SK-N-MC (cell line): ENCODE measurements at regions not wholly inside any gene's neighbourhood (a gene's known extent, or its start where the extent isn't known, plus 50 kb on each side); places are given as distances from the start of the nearest gene placed in this dataset.
A peak's percentile ranks its signal among the peaks of the same experiment; 100 is the strongest.

ENCODE experiments used
- DNase-seq: peaks from one replicate; pipeline ENCODE4 v3.0.0-alpha.2; 2011; ENCODE audit warnings: low read depth, low spot score
- H3K27ac ChIP-seq: fragments of 200-600 bp; sonication (generic); 2 replicates; pipeline ENCODE4 v1.5.1; 2016; ENCODE audit warnings: mixed run types
- H3K36me3 ChIP-seq: fragments of 200-600 bp; sonication (generic); 2 replicates; pipeline ENCODE4 v1.6.1; 2017; ENCODE audit warnings: antibody characterized with exemption, low read length, mixed read lengths; ENCODE audit not compliant: insufficient read depth
- H3K4me3 ChIP-seq: fragments of 200-600 bp; sonication (generic); 2 replicates; pipeline ENCODE4 v1.5.1; 2016
- H3K9ac ChIP-seq: fragments of 200-600 bp; sonication (generic); 2 replicates; pipeline ENCODE4 v1.8.0; 2017; ENCODE audit warnings: mixed run types, mixed read lengths; ENCODE audit not compliant: insufficient read length
- H3K9me3 ChIP-seq: fragments of 200-600 bp; sonication (generic); 2 replicates; pipeline ENCODE4 v1.6.1; 2017; ENCODE audit warnings: low read depth, mild to moderate bottlenecking, antibody characterized with exemption, low read length, moderate library complexity, mixed read lengths
- EZH2 ChIP-seq: fragments of 200-600 bp; sonication (generic); IDR thresholded peaks from one replicate; pipeline ENCODE4 v1.6.1; 2017; ENCODE audit warnings: antibody characterized with exemption
- FOXP2 ChIP-seq: optimal IDR thresholded peaks from 2 replicates; pipeline ENCODE3; 2011; ENCODE audit warnings: mild to moderate bottlenecking, moderate library complexity; ENCODE audit not compliant: insufficient read depth; ENCODE audit errors: extremely low read length, control extremely low read depth
- POLR2AphosphoS5 ChIP-seq: IDR thresholded peaks from 2 replicates; pipeline ENCODE4 v1.6.1; 2012; ENCODE audit warnings: mild to moderate bottlenecking, low read depth, low read length, borderline replicate concordance

DNA sequence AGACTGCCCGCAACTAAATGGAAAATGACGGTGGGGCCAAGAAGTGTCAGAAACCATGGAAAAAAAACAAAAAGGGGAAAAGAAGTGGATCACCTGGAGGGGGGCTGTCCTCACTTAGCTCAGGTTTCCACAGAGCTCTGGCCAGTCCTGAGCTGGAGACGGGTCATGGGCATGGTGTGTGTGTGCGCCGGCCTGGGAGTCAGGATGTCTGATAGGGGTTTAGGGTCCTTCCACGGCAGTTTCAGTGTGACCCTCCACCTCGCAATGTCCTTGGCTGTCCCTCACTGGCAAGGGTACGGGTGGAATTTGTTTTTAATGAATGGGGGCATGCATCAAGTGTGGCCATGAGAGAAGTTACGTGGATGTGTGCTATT lies 133.2 kb upstream of the MEIS1 start:
- Histone ChIP-seq H3K4me3 (no peak overlapping the region), H3K36me3 (no peaks in the 10 kb centered on the region), H3K9me3 (no peaks in the 10 kb centered on the region), H3K9ac (no peak overlapping the region), H3K27ac (no peak overlapping the region)
- TF ChIP-seq POLR2AphosphoS5, result no peak
- DNase-seq, result no peak

DNA sequence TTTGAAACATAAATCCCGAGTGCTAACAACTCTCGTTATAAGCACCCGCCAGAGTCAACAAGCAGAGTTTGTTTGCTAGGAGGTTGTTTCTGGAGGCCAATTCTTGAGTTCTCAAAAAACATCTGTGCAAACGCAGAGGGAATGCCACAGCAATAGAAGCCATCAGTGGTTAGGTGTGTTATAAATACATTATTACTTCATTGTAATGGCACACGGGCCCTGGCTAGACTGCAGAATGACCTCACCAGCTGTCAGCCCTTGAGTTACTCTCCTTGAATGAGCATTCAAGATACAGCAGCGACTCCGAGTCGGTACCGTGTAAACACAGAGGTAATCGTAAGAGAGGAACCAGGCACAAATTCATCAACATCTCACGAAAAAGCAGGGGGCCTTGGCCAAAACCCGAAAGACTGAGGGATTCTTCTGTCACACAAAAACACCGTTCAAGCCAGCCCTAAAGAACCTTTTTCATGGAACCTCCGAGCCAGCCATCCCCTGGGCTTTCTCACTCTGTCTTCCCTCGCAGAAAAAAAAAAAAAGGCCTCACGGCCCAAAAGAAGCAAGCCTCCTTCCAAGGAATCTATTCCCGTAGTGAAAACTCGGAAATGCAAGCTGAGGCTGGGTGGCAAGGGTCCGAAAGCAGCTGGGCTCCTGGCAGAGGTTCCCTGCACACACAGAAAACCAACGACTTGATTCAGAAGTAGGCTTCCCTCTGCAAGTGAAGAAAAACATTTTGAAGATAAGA lies 133.7 kb upstream of the MEIS1 start:
- Histone ChIP-seq H3K36me3 (no peaks in the 10 kb centered on the region), H3K9me3 (no peaks in the 10 kb centered on the region), H3K27ac (no peak overlapping the region), H3K4me3 (no peak overlapping the region), H3K9ac (no peak overlapping the region)
- no peak for DNase-seq
- TF ChIP-seq EZH2, result no peak
- no peak for TF ChIP-seq FOXP2
- no peak for TF ChIP-seq POLR2AphosphoS5

- H3K27ac ChIP-seq, result peak overlapping the region; percentile 65
- H3K4me3 ChIP-seq, result peak overlapping the region; percentile 44
- TF ChIP-seq POLR2AphosphoS5 (no peak), FOXP2 (no peak), EZH2 (no peak)
- peak; percentile 58 for DNase-seq
- peak overlapping the region; percentile 40 for H3K9ac ChIP-seq
- no peaks in the 10 kb centered on the region for H3K9me3 ChIP-seq
- H3K36me3 ChIP-seq, result no peaks in the 10 kb centered on the region
Measured at GRCh38 chr2:66283787-66284186, 151.1 kb upstream of the MEIS1 start.

DNA sequence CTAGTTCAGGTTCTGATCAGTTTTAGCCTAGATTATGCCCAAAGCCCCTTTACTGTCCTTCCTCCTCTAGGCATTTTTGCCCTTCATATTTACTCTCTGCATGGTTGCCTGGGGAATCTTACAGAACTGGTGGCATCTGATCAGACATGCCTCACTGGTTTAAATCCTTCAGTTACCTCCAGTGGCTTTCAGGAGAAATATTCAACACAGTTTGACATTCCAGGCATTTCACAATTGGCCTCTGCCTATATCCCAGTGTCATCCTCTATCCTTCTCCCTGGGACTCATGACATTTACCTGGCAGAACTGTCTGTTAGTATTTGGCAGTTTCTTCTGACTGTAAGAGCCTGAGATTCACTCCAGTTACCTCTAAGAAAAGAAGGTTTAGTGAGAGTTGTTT lies 152.9 kb upstream of the MEIS1 start:
- no peak overlapping the region for H3K4me3 ChIP-seq
- H3K9ac ChIP-seq, result no peak overlapping the region
- TF ChIP-seq EZH2 (no peak), POLR2AphosphoS5 (no peak), FOXP2 (no peak)
- DNase-seq, result no peak
- no peaks in the 10 kb centered on the region for H3K9me3 ChIP-seq
- H3K36me3 ChIP-seq, result no peaks in the 10 kb centered on the region
- H3K27ac ChIP-seq, result no peak overlapping the region

DNA sequence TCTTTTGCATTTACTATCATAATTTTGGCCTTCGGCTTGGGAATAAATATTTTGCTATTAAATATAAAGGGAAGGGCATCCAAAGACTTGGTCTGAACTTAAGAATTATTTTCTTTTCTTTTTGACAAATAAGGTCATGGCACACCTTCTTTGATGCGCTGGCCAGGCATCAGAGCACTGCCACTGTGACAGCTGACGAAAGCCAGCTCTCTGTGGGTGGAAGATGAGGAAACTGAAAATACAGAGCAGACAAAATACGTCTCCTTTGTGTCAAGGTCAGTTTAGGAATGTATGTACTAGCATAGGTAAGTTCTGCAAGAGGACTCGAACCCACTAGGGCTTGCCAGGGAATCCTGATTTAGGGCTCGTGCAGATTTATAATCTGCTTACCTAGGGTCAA lies 155.9 kb upstream of the MEIS1 start:
- H3K36me3 ChIP-seq, result no peaks in the 10 kb centered on the region

GRCh38 chr2:66275984-66276383 lies 158.9 kb upstream of the MEIS1 start:
- no peak for DNase-seq
- H3K9me3 ChIP-seq, result no peaks in the 10 kb centered on the region
- no peak overlapping the region for H3K27ac ChIP-seq
- H3K9ac ChIP-seq, result no peak overlapping the region
- no peaks in the 10 kb centered on the region for H3K36me3 ChIP-seq
- no peak overlapping the region for H3K4me3 ChIP-seq
- TF ChIP-seq EZH2, result no peak
- TF ChIP-seq FOXP2, result no peak

More for the DNA sequence above, 155.9 kb upstream of the MEIS1 start:
- no peak overlapping the region for H3K4me3 ChIP-seq
- TF ChIP-seq POLR2AphosphoS5 (no peak), FOXP2 (no peak), EZH2 (no peak)
- H3K27ac ChIP-seq, result no peak overlapping the region
- no peak for DNase-seq
- no peak overlapping the region for H3K9ac ChIP-seq
- H3K9me3 ChIP-seq, result no peaks in the 10 kb centered on the region

DNA sequence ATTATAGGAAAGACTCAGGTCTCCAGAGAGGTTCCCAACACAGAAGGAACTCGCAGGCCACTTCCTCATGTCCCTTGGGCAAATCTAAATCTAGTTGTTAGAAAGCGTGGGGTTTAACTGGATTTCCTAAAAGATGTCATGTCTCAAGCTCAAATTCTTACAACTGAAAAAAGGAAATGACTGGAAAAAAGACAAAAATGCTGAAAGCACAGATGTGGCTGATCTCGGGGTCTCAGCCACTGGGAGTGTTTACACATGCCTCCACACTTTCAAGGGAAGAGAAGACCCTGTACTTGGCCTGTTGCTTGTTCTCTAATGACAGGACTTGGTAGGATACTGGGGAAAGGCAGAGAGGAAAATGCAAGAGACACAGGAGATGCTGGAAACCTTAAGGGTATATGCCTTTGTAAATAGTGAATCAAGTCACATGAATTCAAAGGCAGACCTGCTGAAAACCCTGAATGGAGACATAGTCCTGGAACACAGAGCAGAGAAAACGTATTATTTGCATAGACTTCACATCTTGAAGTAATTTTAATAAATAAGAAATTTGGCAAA lies 160.9 kb upstream of the MEIS1 start:
- no peak overlapping the region for H3K9ac ChIP-seq
- 0 out of 2 replicates have a peak overlapping the region, but pooled peaks have one; percentile 18 for H3K4me3 ChIP-seq
- no peak overlapping the region for H3K27ac ChIP-seq
- no peaks in the 10 kb centered on the region for H3K36me3 ChIP-seq
- H3K9me3 ChIP-seq, result no peaks in the 10 kb centered on the region
- DNase-seq, result no peak
- TF ChIP-seq POLR2AphosphoS5 (no peak), EZH2 (no peak), FOXP2 (no peak)

GRCh38 chr2:66272751-66273150 lies 162.2 kb upstream of the MEIS1 start:
- DNase-seq, result no peak
- Histone ChIP-seq H3K9me3 (no peaks in the 10 kb centered on the region), H3K36me3 (no peaks in the 10 kb centered on the region), H3K4me3 (no peak overlapping the region), H3K9ac (no peak overlapping the region), H3K27ac (no peak overlapping the region)
- TF ChIP-seq POLR2AphosphoS5, result no peak

DNA sequence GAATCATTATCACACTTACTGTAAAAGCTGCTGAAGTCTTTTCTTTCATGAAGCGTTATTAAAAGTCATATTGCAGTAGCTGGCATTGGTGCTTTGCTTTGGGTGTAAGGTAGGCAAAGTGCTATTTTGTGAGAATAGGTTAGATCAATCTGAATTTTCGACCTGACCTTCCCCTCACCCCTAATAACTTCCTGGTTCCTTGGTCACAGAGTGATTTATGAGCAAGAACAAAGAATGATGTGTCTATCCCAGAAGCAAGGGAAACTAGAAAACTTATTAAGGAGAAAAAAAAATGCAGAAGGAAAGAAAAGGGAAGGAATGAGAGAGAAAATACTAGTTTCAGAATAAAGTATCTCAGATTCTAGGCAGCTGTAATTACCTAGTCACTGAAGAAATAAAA lies 163.1 kb upstream of the MEIS1 start:
- DNase-seq, result no peak
- no peak overlapping the region for H3K4me3 ChIP-seq
- H3K9me3 ChIP-seq, result no peaks in the 10 kb centered on the region
- TF ChIP-seq FOXP2 (no peak), POLR2AphosphoS5 (no peak), EZH2 (no peak)
- no peak overlapping the region for H3K9ac ChIP-seq
- H3K27ac ChIP-seq, result no peak overlapping the region
- H3K36me3 ChIP-seq, result no peaks in the 10 kb centered on the region
